Cardiac muscle cell (in vitro differentiated cells and primary cell): ENCODE measurements at regions not wholly inside any gene's neighbourhood (a gene's known extent, or its start where the extent isn't known, plus 50 kb on each side); places are given as distances from the start of the nearest gene placed in this dataset.

ENCODE experiments used
- DNase-seq, 2 donors: peaks; one replicate each; pipeline versions ENCODE4 v3.0.0 to v3.0.0-alpha.2; 2010 to 2017; ENCODE audit warnings: low read depth in 1 of 2, low spot score in 1 of 2
- H3K27ac ChIP-seq: fragments of 200-600 bp; sonication (generic); 2 replicates; pipeline ENCODE4 v1.5.1; 2016
- H3K27me3 ChIP-seq: fragments of 200-600 bp; sonication (generic); 2 replicates; pipeline ENCODE4 v1.6.0; 2016; ENCODE audit warnings: control low read depth
- H3K36me3 ChIP-seq: fragments of 200-600 bp; sonication (generic); 2 replicates; pipeline ENCODE4 v1.5.1; 2016; ENCODE audit warnings: control low read depth
- H3K4me1 ChIP-seq: fragments of 200-600 bp; sonication (generic); 2 replicates; pipeline ENCODE4 v1.8.1; 2017; ENCODE audit warnings: low read depth, mild to moderate bottlenecking, mixed run types
- H3K4me3 ChIP-seq: fragments of 200-600 bp; sonication (generic); 2 replicates; pipeline ENCODE4 v1.5.1; 2016; ENCODE audit warnings: mild to moderate bottlenecking
- H3K9me3 ChIP-seq: fragments of 200-600 bp; sonication (generic); 2 replicates; pipeline ENCODE4 v1.5.1; 2017; ENCODE audit warnings: low read depth, mild to moderate bottlenecking, control low read depth
- CTCF ChIP-seq: IDR thresholded peaks from 2 replicates; pipeline ENCODE4 v1.5.1; 2012; ENCODE audit warnings: low read depth, mild to moderate bottlenecking, low read length

- no peak for DNase-seq
- H3K9me3 ChIP-seq = no peaks in the 10 kb centered on the region
- H3K27me3 ChIP-seq = no peaks in the 10 kb centered on the region
- no peaks in the 10 kb centered on the region for H3K4me1 ChIP-seq
- H3K4me3 ChIP-seq = no peak overlapping the region
- no peak overlapping the region for H3K27ac ChIP-seq
- no peaks in the 10 kb centered on the region for H3K36me3 ChIP-seq
- no peak for TF ChIP-seq CTCF
Measured at GRCh38 chr13:38636761-38637160, 50.1 kb upstream of the FREM2 start.
